ENCODE measurements at regions not wholly inside any gene's neighbourhood (a gene's known extent, or its start where the extent isn't known, plus 50 kb on each side); places are given as distances from the start of the nearest gene placed in this dataset.

- H3K9me3 ChIP-seq (ENCODE audit: control insufficient read depth, insufficient read depth, low read length) = no peaks in the 10 kb centered on the region
- H3K4me3 ChIP-seq (ENCODE audit: insufficient read depth, low read depth, low read length) = no peak overlapping the region
- no peak for TF ChIP-seq FOS (IDR thresholded peaks at IDR 0.05; ENCODE audit: low read depth, low read length)
- no peak for TF ChIP-seq RFX5 (IDR thresholded peaks at IDR 0.05; ENCODE audit: low read depth, low read length)
- TF ChIP-seq CTCF (conservative IDR thresholded peaks at IDR 0.05; ENCODE audit: low read depth, low read length) = no peak
- TF ChIP-seq BHLHE40 (IDR thresholded peaks at IDR 0.05; ENCODE audit: low read depth, low read length) = no peak
- TF ChIP-seq NFE2L2 (IDR thresholded peaks at IDR 0.05; ENCODE audit: low read depth, low read length) = no peak
- TF ChIP-seq MXI1 (IDR thresholded peaks at IDR 0.05; ENCODE audit: borderline replicate concordance, low read depth, low read length) = no peak
- no peak for TF ChIP-seq CEBPB (IDR thresholded peaks at IDR 0.05; ENCODE audit: low read depth, low read length)
- TF ChIP-seq RCOR1 (IDR thresholded peaks at IDR 0.05; ENCODE audit: insufficient replicate concordance, low read length) = no peak
- TF ChIP-seq USF2 (IDR thresholded peaks at IDR 0.05; ENCODE audit: low read depth, low read length) = no peak
- no TSS peak for BruUV-seq (replicated peaks)
- in situ Hi-C loops (cut with MboI; ENCODE audit: low sequenced_read_pairs) (no loop called here), intact Hi-C loops (cut with micrococcal nuclease) (no loop called here), dilution Hi-C loops (cut with HindIII; ENCODE audit: low sequenced_read_pairs, unreplicated experiment) (no loop called here)
- H4K5ac ChIP-seq (ENCODE audit: low read depth, low read length) = no peak overlapping the region
- H3K4ac ChIP-seq (ENCODE audit: low read depth, low read length) = no peak overlapping the region
- no peak overlapping the region for H2BK15ac ChIP-seq (ENCODE audit: low read depth, low read length)
- no peak overlapping the region for H3K9ac ChIP-seq (ENCODE audit: low read depth, low read length)
- no peak overlapping the region for H4K8ac ChIP-seq (ENCODE audit: low read depth in 2 of 2, low read length in 2 of 2)
- ChIA-PET POLR2A (ENCODE audit: unreplicated experiment) (no interaction called here), CTCF (no interaction called here)
- H3K36me3 ChIP-seq (ENCODE audit: control insufficient read depth, insufficient read depth, low read length) = no peaks in the 10 kb centered on the region
- H3K18ac ChIP-seq (ENCODE audit: low read depth, low read length) = no peak overlapping the region
- no peak overlapping the region for H3K4me2 ChIP-seq (ENCODE audit: low read depth, low read length)
- ATAC-seq (ENCODE audit: low read depth) (no peak), DNase-seq (no peak)
- H3K79me1 ChIP-seq (ENCODE audit: low read depth in 1 of 2, low read length in 2 of 2) = no peaks in the 10 kb centered on the region
- H3K4me1 ChIP-seq (ENCODE audit: control insufficient read depth, insufficient read depth, low read length) = no peaks in the 10 kb centered on the region
- H2BK5ac ChIP-seq (ENCODE audit: low read depth, low read length, poor library complexity, severe bottlenecking) = no peak overlapping the region
- no CpG with 5 or more reads among the region's 3 CpGs for WGBS, 2 experiments (ENCODE audit: extremely low coverage in 2 of 2, insufficient read length in 1 of 2)
- no peak overlapping the region for H3K14ac ChIP-seq (replicated peaks; ENCODE audit: low read depth, low read length)
- no peaks in the 10 kb centered on the region for H4K20me1 ChIP-seq (ENCODE audit: insufficient read depth, low read length)
- no peak overlapping the region for H2AK5ac ChIP-seq (ENCODE audit: low read depth, low read length)
- no peak overlapping the region for H2AFZ ChIP-seq (replicated peaks; ENCODE audit: low read length, poor library complexity)
- H2AK9ac ChIP-seq (replicated peaks; ENCODE audit: low read depth, low read length, poor library complexity) = no peak overlapping the region
- H3K27me3 ChIP-seq (ENCODE audit: control insufficient read depth, insufficient read depth, low read length) = no peaks in the 10 kb centered on the region
- H4K91ac ChIP-seq (ENCODE audit: insufficient read depth, low read depth, low read length) = no peak overlapping the region
- H2BK120ac ChIP-seq (ENCODE audit: low read depth, low read length) = no peak overlapping the region
- no peaks in the 10 kb centered on the region for H3K9me1 ChIP-seq (ENCODE audit: insufficient read depth, low read length)
- H2BK20ac ChIP-seq (ENCODE audit: low read depth, low read length) = no peak overlapping the region
- H3K27ac ChIP-seq (ENCODE audit: insufficient read depth, low read length) = no peak overlapping the region
- no peak overlapping the region for H3K56ac ChIP-seq (ENCODE audit: extremely low read depth, insufficient read depth, low read length)
- H3K23ac ChIP-seq (ENCODE audit: low read depth, low read length) = no peak overlapping the region
Observed at GRCh38 chr13:87923753-87924152, 252.6 kb downstream of the SLITRK5 start.

All from IMR-90 (cell line).